Lower leg skin (tissue), 3 donors: ENCODE measurements at regions not wholly inside any gene's neighbourhood (a gene's known extent, or its start where the extent isn't known, plus 50 kb on each side); places are given as distances from the start of the nearest gene placed in this dataset.

Experiments
- POLR2A ChIP-seq, 2 donors: fragments of 450-650 bp; IDR thresholded peaks; one replicate each; pipeline ENCODE4 v1.6.1; 2016 to 2017; ENCODE audit warnings: antibody characterized with exemption in 2 of 2, mild to moderate bottlenecking in 1 of 2, moderate library complexity in 1 of 2
- TF ChIP-seq, protein P1 (sequence below), 3 donors: fragments of 450-650 bp; IDR thresholded peaks; one replicate each; pipeline ENCODE4 v1.5.1; 2016; ENCODE audit warnings: antibody characterized with exemption in 3 of 3, mild to moderate bottlenecking in 3 of 3, moderate library complexity in 2 of 3

DNA sequence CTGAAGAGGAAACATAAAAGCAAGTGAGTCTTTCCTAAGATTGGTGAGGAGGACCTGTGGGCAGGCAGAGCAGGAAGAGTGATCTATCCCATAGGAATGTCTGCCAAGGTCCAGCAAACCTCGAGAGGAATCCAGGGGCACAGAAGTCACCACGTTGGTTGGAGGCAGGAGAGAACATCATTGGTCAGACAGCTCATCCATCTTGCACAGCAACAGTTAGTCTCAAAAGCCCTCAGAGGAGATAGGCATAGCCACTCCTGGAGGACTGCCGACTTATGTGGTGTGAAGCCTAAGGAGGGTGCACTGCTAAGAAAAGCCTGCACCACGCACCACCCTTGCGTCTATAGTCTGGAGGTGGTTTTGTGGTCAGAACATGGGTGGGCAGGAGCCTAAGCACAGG is 109.1 kb downstream of the RASSF10 start:
- TF ChIP-seq, protein P1, sequence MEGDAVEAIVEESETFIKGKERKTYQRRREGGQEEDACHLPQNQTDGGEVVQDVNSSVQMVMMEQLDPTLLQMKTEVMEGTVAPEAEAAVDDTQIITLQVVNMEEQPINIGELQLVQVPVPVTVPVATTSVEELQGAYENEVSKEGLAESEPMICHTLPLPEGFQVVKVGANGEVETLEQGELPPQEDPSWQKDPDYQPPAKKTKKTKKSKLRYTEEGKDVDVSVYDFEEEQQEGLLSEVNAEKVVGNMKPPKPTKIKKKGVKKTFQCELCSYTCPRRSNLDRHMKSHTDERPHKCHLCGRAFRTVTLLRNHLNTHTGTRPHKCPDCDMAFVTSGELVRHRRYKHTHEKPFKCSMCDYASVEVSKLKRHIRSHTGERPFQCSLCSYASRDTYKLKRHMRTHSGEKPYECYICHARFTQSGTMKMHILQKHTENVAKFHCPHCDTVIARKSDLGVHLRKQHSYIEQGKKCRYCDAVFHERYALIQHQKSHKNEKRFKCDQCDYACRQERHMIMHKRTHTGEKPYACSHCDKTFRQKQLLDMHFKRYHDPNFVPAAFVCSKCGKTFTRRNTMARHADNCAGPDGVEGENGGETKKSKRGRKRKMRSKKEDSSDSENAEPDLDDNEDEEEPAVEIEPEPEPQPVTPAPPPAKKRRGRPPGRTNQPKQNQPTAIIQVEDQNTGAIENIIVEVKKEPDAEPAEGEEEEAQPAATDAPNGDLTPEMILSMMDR (IDR thresholded peaks at IDR 0.05): no peak
- no peak for TF ChIP-seq POLR2A (IDR thresholded peaks at IDR 0.05)
